NCI-H2196 treated with DMSO at 0.1 percent for 48 hours (cell line): ENCODE measurements at regions not wholly inside any gene's neighbourhood (a gene's known extent, or its start where the extent isn't known, plus 50 kb on each side); places are given as distances from the start of the nearest gene placed in this dataset.
"Not testable (repeated sequence)": the region's sequence is repeated elsewhere in the genome, so short reads cannot be mapped to it uniquely, and the experiment has no call there.

ENCODE experiments used
- DNase-seq: peaks from one replicate; lab custom pipeline; 2025; ENCODE audit not compliant: unreplicated experiment; lab: John Stamatoyannopoulos, UW

GRCh38 chr7:94304878-94305277, 89.8 kb upstream of the COL1A2 start:
- no peak for DNase-seq

GRCh38 chr7:94305836-94306235, 88.9 kb upstream of the COL1A2 start:
- no peak for DNase-seq

- no peak for DNase-seq
Measured at GRCh38 chr7:94307399-94308048, 87.2 kb upstream of the COL1A2 start.

GRCh38 chr7:94311515-94311914, 83.2 kb upstream of the COL1A2 start:
- no peak for DNase-seq

- no peak for DNase-seq
Measured at GRCh38 chr7:94313926-94314325, 80.8 kb upstream of the COL1A2 start.

GRCh38 chr7:94314413-94315410, 80.0 kb upstream of the COL1A2 start:
- no peak for DNase-seq

GRCh38 chr7:94321138-94321537, 73.6 kb upstream of the COL1A2 start:
- DNase-seq = not testable (repeated sequence)

GRCh38 chr7:94323844-94324243, 70.9 kb upstream of the COL1A2 start:
- DNase-seq = no peak

- DNase-seq = no peak
Measured at GRCh38 chr7:94324380-94325121, 70.1 kb upstream of the COL1A2 start.

GRCh38 chr7:94325122-94325475, 69.6 kb upstream of the COL1A2 start:
- no peak for DNase-seq

- DNase-seq = no peak
Measured at GRCh38 chr7:94330269-94331020, 64.2 kb upstream of the COL1A2 start.

- no peak for DNase-seq
Measured at GRCh38 chr7:94332571-94332970, 62.1 kb upstream of the COL1A2 start.

- DNase-seq = no peak
Measured at GRCh38 chr7:94333810-94334209, 60.9 kb upstream of the COL1A2 start.

- no peak for DNase-seq
Measured at GRCh38 chr7:94335586-94335985, 59.1 kb upstream of the COL1A2 start.

- no peak for DNase-seq
Measured at GRCh38 chr7:94336009-94336408, 58.7 kb upstream of the COL1A2 start.

- DNase-seq = no peak
Measured at GRCh38 chr7:94338921-94339371, 55.7 kb upstream of the COL1A2 start.

GRCh38 chr7:94344826-94345225, 49.9 kb upstream of the COL1A2 start:
- no peak for DNase-seq
